Stimulated activated CD8-positive, alpha-beta memory T cell treated with anti-CD3 and anti-CD28 coated beads, Interleukin-15, amount 100 ng/mL, for 4 hours (primary cell): ENCODE measurements at regions not wholly inside any gene's neighbourhood (a gene's known extent, or its start where the extent isn't known, plus 50 kb on each side); places are given as distances from the start of the nearest gene placed in this dataset.
"Not testable (repeated sequence)": the region's sequence is repeated elsewhere in the genome, so short reads cannot be mapped to it uniquely, and the experiment has no call there.

Experiments
- DNase-seq, 2 donors: peaks; one replicate each; pipeline ENCODE4 v3.0.0-alpha.2; 2020; ENCODE audit warnings: low read depth in 2 of 2

DNA sequence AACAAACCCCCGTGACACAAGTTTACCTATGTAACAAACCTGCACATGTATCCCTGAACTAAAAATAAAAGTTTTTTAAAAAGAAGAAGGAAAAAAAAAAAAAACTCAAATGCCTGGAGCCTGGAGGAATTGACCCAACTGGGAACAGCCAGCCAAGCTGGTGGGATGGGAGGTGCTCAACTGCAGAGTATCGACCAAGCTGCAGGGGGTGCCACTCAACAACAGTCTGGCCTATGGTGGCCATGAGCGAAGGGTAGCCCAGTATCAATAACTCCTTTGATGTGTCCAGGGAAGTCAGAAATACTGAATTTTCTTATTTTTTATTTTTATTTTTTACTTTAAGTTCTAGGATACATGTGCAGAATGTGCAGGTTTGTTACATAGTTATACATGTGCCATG lies 310.3 kb upstream of the DLGAP1 start:
- DNase-seq, result no peak

DNA sequence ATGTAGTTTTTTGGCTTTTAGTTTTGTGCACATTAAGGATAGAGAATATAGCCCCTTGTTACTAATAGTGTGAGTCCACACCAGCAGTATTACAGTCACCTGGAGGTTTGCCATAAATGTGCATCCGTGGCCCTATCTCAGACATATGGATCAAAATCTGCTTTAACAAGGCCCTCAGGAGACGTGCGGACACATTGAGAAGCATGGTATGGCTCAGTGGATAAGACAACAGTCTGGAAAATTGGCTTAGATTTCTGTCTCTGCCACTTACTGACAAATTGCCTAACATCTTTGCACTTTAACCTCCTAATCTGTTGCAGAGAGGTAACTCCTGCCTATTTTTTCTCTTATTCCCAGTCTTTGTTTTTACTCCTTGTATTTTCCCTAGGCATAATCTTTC lies 307.2 kb upstream of the DLGAP1 start:
- no peak for DNase-seq

DNA sequence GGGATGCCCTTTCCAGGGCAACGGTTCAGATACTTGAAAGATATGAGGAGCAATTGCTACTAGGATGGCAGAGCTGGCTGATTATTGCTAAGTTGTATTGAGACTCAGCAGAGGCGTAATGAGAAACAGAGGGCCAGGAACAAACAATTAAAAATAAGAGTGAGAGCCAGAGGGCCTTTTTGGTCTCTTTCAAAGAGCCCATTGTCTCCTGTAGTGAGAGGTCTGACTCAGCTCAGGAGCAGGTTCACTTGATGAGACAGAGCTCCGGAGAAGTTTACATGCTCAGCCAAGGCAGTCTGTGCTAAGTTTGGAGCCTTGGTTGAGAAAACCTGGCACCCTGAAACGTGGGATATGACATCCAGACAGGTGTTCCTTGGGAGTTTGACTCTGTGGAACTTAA lies 303.9 kb upstream of the DLGAP1 start:
- no peak for DNase-seq

DNA sequence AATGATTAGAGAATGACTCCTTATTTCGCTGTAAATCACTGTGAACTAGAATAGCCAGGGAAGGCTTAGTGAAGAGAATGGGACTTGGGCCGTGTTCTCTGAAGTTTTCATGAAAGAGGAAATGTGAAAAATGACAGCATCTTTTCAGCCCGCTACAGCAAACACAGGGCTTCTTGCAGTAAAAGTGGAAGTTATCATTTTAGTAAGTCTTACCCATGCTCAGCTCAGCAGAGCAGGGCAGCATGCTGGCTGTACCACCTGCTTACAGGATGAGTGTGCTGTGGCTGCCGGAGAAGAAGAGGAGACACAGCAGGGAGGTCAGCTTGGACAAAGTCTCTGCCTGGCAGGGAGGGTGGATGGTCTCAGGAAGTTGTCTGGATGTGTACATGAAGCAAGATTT lies 300.7 kb upstream of the DLGAP1 start:
- DNase-seq, result no peak

DNA sequence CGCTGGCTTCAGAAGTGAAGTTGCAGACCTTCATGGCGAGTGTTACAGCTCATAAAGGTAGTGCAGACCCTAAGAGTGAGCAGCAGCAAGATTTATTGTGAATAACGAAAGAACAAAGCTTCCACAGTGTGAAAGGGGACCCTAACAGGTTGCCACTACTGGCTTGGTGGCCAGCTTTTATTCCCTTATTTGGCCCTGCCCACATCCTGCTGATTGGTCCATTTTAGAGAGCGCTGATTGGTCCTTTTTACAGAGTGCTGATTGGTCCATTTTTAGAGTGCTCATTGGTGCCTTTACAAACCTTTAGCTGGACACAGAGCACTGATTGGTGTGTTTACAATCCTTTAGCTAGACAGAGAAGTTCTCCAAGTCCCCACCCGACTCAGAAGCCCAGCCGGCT lies 298.0 kb upstream of the DLGAP1 start:
- DNase-seq, result not testable (repeated sequence)

DNA sequence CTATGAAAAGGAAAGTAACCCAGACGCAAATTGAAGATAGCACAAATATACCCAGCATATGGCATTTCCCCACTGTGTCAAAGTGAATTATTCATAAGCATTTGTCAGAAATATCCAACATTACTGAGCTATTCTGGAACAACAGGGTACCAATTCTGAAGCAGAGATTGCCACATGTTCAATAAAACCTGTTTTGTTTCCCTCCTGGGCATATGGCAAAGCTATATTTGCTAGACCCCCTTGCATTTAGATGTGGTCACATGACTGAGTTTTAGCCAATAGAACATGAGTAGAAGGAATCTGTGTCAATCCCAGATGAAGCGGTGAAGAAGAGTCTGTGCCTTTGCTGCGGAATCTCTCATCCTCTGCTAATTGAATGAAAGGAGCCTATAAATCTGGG lies 296.4 kb upstream of the DLGAP1 start:
- DNase-seq, result no peak

DNA sequence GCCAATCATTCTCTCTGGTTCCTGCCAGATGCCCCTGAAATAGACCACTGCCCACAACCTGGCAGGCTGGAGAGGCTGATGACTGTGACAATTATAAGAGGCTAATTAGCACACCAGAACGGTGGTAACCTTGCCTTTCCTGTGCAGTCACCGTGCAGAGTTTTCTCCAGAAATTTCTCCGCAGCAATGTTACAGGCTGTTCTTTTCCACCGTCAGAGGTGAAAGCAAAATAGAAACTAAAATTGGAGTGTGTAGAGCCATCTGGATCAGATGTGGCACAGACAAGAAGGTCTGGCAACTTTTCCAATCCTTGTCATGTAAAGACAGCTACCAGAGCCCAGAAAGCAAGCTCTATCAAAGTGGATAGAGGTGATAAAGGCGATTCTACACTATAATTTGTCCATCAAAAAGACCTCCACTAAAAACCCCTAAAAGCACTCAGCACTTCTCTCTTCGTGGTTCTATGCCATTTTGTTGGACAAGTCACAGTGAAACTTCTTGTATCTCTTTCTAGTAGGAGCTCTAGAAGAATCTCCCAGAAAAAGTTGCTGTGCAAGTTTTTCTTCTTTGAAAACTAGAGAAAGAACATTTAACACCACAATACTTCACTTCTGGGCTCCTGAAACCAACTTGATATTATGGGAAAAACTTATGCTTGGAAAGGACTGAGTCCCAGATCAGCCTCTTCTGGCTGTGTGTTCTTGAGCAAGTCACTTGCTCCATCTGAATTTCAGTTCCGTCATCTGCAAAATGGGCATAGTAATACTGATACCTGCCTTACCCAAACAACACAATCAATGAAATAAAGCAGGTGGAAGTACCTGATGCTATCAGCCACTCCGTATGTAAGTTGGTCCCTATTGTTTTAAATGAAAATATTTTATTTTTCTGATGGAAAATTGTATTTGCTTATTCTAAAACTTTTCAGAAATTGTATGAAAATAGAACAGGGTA lies 295.6 kb upstream of the DLGAP1 start:
- no peak for DNase-seq

DNA sequence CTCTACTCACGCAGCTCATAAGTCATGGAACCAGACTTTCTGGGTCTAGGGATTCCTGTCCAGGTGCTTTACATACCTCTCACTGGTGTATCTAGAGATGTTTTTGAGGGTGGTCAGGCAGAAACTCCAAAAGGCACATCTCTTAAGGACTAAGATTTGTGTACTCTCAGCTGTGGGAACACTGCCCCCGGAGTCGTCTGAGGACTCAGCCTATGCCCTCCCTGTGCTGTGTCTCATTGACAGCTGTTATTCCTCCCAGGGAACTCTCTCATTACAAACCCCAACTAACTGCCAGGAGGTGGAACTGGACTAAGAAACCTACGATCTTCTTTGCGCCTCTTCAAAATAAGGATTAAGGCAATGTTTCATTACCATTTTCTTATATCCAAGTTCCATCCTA lies 293.9 kb upstream of the DLGAP1 start:
- DNase-seq, result no peak

DNA sequence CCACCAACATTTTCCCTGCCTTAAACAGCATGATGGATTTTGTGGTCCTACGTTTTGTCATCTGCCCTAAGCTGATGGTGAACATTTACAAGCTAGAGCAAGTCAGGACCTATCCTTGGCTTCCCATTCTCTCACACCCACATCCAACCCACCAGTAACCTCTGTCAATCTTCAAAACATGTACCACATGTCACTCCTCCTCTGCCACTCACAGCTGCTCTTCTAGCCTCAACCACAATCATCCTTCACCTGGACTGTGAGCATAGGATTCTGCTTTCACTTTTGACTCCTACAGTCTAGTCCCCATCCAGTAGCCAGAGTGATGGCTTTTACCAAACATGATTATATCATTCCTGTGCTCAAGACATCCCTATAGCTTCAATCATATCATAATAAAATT lies 279.8 kb upstream of the DLGAP1 start:
- DNase-seq, result no peak

DNA sequence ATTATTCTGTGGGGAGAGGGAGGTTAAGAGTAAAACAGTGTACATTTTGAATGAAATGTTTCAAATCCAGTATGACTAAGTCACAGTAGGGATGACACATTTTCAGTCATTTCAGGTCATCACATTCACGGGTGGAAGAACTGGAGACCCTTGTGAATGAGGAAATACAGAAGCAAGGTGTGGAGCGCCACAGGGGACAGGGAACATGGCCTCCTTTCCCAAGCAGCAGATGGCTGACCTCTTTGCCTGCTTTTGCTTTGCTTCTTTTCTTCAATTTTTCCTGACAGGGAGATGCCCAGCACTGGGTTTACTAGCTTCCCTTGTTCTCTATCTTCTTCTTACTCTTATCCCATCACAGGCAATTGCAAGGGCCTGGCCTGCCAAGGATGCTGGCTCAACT lies 278.9 kb upstream of the DLGAP1 start:
- no peak for DNase-seq

DNA sequence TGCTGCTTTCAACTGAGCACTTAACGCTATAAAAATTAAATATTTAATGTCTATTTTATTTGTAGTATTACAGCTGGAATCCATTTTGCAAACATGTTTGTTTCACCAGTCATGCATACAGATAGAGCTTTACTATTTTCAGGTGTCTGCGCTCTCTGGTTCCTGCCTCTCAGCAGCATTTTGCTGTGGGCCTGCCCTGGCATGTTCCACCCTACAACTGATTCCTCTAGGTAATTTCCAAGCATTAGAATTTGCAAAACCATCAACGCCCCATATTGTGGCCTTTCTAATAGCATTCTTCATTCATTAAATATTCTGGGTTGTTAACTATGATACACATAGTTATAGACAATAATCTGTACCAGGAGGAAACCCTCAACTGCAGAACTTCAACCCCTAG lies 266.4 kb upstream of the DLGAP1 start:
- no peak for DNase-seq

DNA sequence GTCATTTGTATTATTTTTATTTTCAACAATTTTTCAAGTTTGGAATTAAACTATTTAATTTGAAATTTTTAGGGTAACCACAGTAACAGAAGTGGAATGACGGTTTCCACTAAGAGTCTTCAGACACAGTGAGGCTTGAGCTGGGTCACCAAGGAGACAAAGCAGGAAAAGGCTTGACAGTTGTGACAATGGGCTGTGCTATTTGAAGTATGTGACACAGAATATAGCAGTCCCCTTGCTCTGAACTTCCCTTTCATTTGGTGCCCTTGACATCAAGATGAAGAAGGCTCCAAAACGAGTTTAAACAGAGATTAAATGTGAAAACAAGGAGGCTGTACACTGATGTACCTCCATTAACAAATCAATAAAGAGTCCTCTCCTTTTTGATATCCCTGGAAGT lies 265.4 kb upstream of the DLGAP1 start:
- DNase-seq, result no peak

DNA sequence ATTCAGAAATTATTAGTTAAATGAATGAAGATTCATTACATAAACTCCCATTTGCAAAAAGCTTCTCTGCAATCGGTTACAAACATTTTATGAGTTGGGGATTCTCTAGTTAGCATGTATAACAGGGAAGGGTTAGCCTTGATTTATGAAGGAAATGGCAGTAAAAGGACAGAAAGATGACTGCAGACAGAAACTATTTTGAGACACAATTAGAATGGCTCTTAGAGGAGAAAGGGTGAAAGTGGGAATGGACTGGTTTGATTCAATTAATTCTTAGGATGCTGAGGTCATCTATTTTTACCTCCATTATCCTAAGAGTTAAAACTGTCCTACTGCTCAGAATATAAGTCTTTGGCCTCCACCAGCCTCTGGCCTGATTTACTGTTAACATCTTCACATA lies 250.8 kb upstream of the DLGAP1 start:
- DNase-seq, result no peak

DNA sequence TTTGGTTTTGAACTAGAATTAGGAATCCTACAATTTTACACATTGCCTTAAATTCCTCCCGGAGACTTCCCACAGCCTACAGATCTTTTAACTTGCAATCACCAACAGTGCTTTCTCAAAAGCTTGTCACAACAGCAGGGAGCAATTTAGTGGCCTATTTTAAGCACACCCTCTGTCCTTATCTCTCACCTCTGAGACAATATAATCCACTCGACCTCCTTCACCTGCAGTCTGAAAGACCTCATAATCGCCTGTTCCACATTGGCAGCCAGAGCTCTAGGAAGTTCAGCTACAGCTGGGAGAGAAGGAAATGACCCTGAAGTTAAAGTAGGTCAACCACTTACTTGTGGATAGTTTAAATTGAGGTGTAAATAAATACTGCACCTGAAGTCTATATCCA lies 249.7 kb upstream of the DLGAP1 start:
- no peak for DNase-seq

DNA sequence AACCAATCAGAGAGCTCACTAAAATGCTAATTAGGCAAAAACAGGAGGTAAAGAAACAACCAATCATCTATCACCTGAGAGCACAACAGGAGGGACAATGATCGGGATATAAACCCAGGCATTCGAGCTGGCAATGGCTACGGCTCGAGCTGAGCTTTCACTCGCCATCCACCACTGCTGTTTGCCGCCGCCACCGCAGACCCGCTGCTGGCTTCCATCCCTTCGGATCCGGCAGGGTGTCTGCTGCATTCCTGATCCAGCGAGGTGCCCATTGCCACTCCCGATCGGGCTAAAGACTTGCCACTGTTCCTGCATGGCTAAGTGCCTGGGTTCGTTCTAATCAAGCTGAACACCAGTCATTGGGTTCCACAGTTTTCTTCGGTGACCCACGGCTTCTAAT lies 236.7 kb upstream of the DLGAP1 start:
- no peak for DNase-seq

DNA sequence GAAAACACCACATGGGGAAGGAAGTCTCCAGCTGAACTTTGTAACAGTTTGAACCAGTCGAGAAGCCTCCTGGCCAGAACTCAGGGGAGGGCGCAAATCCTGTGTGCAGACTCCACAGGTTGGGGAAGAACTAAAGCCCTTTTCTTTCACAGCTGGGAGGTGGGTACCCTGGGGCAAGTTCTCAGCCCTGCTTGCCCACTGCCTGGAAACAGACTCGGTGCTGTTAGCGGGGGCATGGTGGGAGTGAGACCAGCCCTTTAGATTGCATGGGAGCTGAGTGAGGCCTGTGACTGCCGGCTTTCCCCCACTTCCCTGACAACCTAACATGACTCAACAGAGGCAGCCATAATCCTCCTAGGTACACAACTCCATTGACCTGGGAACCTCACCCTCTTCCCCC lies 223.6 kb upstream of the DLGAP1 start:
- DNase-seq, result not testable (repeated sequence)

DNA sequence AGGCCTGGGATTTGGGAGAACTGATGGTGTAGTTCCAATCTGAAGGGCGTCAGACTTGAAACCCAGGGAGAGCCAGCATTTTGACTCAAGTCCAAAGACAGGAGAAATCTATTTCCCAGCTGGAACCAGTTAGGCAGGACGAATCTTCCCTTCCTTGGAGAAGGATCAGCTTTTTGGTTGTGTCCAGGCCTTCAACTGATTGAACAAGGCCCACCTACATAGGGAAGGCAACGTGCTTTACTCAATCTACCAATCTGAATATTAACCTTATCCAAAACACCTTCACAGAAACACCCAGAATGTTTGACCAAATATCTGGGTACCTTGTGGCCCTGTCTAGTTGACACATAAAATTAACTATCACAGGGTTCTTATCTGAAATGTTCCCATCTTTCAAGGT lies 221.9 kb upstream of the DLGAP1 start:
- DNase-seq, result no peak

DNA sequence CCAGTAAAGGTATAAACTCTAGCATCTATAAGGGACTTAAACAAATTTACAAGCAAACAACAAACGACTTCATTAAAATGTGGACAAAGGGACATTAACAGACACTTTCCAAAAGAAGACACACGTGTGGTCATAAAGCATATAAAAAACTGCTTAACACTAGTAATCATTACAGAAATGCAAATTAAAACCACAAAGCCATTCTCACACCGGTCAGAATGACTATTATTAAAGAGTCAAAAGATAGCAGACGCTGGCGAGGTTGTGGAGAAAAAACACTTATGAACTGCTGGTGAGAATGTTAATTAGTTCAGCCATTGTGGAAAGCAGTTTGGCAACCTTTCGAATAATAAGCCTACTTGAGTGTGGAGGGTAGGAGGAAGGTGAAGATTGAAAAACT lies 217.1 kb upstream of the DLGAP1 start:
- no peak for DNase-seq

DNA sequence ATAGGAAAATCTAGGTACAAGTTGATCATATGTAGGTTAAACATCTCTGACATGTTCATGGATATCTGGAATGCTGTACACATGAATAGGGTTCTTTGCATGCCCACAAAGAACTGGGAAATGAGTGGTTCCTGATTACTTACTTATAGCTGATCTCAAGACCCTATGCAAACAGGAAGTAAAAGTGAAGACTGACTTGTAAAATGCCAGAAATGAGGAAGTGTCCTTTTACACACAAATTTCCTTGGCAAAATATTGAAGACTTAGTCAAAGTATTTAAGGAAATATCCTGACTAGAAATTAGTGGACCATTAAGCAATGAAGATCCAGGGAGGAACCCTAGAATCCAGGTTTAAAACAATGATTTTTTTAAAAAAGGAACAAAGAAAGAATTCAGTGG lies 203.7 kb upstream of the DLGAP1 start:
- no peak for DNase-seq

DNA sequence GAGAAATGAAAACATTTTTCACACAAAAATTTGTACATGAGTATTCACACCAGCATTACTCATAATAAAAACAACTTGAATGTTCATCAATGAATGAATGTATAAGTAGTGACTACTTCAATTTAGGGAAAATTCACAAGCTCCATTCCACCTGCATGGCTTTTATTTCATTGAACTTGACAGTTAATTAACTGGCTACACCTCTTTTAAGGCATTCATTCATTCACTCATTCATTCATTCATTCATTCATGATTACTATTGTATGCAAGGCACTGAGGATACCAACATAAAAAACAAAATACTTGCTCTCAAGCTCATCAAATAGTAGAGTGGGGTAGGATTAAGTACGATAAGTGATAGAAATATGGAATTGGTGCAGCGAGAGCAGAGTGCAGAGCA lies 198.3 kb upstream of the DLGAP1 start:
- DNase-seq, result no peak

DNA sequence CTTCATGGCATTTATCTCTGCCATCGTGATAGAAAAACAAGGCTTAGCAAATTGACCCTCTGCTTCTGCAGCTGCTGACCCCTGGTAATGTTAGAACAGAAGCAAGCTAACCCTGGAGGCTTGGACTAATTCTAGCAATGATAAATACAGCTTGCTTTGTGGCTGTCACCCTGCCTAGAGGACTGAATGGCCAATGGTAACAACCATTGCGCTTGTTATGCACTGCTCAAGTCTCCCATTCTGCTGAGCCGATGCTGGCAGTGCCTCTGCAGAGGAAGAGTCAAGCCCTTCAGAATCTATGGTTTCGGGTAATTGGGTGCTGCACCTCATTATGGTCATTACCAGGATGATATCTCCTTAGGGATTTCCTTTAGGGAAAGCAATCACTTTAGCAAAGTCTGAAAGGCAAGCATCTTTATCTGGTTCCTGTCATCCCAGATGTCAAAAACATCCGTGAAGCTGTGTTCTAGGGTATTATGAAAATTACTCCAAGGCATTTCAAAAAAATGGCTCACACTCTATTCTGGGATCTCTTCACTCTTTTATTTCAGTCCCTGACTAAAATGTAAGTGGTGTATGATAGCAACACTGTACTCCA lies 186.8 kb upstream of the DLGAP1 start:
- no peak for DNase-seq

DNA sequence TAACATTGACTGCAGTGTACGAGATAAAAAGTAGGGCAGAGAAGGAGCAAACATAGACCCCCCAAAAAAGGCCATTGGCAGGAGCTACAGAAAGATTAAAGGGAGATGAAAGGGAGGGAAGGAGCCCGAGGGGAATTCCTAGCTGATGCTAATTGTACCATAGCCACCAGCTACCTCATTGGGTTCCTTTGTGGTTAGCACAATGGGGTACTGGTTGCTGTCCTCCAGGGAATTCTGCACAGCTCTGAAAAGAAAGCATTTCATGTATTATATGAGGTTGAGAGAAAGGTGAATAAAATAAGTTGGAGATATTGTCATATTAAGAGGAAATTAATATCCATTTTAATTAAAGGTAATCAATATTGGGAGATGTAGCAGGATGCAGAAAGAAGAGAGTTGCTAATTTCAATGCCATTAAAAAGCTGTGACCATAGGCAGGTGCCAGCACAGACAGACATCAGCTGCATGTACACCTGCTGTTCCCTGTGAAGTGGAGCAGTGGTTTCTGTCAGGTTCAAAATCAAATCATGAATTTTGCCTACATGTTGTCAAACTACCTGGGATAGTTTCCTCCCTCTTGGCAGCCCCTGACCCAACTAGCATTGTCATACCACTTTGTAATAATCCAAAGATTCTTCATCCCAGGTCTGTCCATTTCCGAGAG lies 185.4 kb upstream of the DLGAP1 start:
- no peak for DNase-seq
